NCI-H82 (cell line): ENCODE measurements at regions not wholly inside any gene's neighbourhood (a gene's known extent, or its start where the extent isn't known, plus 50 kb on each side); places are given as distances from the start of the nearest gene placed in this dataset.

Experiments used
- DNase-seq: peaks from one replicate; lab custom pipeline; 2025; lab: John Stamatoyannopoulos, UW

DNA sequence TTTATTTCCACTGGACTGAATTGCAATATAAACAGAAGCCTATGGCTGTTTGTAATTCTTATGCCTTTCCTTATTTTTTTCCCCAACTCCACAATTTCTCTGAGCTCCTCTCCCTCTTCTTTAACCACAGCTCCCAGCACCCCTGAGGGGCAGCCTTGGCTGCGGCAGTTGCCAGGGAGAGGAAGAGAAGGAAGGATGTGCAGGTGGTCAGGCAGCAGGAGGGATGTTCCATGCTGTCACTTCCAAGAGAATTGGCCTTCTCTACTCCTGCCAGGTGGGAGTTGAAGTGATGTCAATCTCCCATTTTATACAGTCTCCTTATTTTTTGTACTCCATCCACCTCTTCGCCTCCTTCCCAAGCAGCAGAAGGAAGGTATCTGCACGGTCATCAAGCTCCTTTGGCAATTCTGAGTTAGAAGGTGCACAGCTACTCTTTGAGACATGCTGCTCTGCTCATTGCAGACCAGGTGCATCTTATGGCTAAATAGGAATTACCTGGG lies 343.3 kb upstream of the RPS6KA3 start:
- no peak for DNase-seq

DNA sequence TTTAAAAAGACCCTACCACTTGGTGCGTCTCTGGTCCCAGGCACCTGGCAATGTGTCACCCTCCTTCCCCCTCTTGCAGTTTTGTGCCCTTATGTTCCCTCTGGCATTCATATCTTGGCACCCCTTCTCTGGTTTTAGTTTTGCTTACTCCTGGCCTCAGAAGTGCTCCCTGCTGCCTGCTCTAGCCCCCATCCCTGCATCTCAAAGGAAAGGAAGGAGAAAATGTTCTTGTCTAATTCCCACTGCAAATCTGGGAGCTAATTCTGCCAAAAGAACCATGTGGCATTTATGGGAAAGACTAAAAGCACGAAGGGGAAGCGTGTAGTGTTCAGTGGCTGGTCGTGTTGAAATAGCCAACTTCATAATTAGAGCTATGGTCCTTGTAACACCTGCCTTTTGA lies 340.1 kb upstream of the RPS6KA3 start:
- DNase-seq: no peak

DNA sequence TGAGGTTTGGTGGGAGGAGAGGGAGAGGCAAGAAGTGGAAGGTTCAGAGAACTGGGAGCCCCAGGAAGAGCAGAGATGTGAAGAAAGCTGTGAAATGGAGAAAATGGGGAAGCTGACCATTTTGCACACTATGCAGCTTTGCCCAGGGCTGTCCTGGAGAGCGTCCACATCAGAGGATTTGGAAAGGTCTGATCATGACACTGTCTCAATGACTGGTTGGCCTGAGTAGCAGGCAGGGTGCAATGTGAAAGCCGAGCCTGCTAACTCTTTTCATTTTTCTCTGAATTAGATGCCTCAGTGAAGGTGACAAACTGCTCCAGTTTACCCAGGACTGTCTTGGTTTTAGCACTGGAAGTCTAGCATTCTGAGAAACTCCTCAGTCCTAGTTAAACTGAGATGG lies 330.1 kb upstream of the RPS6KA3 start:
- no peak for DNase-seq

DNA sequence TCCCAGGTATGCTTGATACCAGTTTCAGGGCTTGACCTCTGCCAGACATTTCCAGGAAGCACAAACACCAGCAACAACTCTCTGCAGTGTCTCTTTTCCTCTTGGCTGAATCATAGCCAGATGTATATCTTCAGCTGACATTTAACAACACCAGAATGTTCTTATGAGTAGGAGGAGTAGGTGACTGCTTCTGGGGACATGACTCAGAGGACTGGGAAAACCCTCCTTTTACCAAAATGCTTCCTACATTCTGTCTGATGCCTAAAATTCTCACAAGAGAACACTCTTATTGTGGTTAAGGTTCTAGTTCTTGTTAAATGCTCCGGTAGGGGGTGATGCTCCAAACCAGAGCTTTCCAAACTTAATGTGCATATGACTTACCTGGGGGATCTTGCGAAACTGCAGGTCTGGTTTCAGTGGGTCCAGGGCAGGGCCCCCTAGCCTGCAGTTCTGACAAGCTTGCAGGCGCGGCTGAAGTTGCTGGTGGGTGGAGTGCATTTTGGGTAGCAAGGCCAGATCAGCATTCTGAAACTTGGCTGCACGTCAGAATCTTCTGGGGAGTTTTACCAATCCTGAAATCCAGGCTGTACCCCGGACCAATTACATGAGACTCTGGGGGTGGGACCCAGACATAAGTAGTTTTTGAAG lies 329.3 kb upstream of the RPS6KA3 start:
- no peak for DNase-seq

DNA sequence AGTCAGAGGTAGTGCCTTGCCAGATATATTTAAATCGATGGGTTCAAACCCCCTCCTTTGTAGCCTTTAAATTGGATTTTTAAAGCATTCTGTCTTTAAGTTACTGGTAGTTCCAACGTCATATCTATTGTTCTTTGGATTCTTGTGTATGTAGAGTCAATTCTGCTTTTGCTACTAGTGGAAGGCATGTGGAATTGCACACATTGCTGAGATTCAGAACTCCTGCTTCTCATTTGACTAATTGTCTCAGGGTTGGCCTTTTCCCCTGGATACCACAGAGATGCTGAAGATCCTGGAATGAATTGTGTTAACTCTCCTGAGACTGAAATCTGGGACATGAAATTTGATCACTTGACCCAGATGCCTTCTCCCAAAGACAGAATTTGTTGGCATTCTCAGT lies 328.3 kb upstream of the RPS6KA3 start:
- peak; percentile 22 for DNase-seq

DNA sequence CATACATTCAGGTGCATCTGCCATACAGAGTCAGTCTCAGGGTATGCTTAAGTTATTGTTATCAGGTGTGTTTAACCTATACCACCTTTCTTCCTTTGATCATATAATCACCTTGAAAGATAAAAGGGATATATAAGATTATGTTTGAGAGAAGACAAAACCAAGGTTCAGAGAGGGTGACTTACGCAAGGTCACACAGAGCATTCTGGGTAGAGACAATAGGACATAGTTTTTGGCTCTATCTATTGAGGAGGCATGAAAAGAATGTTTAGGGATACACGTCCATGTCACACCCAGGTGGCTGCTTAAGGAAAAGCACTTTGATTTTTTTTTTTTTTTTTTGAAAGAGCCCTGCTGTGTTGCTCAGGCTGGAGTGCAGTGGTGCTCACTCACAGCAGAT lies 327.1 kb upstream of the RPS6KA3 start:
- DNase-seq: no peak

DNA sequence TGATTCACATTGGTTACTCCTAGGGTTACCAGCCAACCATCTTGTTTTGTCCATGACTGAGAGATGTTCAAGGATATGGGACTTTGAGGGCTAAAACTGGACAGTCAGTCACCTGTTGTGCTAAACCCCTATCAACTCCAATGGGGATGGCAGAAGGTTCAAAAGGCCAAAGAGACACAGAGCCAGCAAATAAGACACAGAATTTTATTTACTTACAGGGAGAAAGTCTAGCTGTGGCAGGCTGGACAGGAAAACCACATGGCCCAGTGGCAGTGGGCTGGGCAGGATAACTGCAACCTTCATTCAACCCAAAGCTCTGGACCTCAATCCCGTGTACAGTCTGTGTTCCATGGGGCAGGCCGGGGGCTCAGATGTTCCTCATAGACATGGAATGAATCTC lies 326.7 kb upstream of the RPS6KA3 start:
- DNase-seq: no peak

DNA sequence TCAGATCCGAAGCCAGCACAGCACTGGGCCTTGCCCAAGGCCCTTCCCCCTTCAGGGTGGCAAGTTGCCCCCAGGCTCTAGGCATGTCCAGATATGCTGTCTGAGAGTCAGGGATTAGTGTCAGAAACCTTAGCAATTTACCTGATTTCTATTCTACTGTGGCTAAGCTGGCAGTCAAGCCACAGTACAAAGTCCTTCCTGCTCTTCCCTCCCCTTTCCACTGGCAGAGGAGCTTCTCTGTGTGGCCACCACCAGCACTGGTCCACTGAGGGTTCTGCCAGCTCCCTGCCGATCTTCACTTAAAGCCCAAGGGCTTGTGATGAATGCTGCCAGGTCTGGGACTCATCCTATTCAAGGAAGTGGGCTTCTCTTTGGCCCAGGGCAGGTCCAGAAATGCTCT lies 324.5 kb upstream of the RPS6KA3 start:
- DNase-seq: no peak

DNA sequence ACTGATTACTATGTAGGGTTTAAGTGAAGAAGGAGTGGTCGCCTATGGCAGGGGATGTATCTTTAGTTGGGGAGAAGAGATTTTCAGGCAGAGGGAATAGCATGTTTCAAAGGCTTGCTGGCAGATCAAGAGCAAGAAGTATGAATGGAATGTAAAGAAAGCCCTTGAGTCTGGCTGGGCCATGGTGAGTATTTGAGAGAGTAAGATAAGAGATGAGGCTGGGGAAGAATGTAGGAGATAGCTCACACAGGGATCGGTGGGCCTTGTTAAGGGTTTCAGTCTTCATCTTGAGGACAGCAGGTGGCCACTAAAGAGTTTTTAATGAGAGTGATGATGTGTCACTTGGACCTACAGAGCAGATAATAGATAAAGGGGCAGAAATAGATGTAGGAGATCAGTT lies 319.1 kb upstream of the RPS6KA3 start:
- no peak for DNase-seq

DNA sequence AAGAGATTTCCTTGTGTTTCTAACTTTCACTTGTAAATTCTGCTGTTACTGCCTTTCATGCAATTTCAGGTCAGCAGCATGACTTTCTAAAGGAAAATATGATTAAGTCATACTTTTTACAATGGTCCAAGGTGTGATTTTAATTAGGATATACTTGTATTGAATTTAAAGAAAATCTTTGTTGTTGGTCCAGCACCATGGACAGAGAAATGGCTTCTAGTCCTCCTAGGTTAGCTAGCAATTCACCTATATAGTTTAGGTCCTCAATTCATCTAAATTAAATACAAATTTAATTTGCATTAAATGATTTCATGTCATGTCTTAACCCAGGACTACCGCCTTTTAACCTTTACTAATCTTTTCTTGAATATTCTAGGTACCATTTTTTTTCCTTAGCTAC lies 304.9 kb upstream of the RPS6KA3 start:
- DNase-seq: no peak

DNA sequence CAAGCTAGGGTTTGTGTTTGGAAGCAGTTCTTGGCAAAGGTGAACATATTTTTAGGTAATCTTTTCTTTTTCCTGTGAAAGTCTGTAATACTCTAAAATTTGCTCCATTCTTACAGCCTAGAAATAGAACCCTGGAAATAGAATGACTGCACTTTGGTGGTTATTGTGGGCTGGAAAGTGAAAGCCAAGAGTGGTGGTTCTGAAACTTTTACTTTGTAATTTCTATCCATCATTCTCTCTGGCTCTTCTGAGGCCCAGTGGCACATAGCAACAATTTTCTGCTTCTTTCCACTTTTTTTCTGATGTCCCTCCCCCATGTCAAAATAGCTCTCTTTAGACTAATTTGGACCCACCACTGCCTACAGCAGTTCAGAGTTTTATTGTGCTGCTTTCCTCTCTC lies 300.4 kb upstream of the RPS6KA3 start:
- no peak for DNase-seq

DNA sequence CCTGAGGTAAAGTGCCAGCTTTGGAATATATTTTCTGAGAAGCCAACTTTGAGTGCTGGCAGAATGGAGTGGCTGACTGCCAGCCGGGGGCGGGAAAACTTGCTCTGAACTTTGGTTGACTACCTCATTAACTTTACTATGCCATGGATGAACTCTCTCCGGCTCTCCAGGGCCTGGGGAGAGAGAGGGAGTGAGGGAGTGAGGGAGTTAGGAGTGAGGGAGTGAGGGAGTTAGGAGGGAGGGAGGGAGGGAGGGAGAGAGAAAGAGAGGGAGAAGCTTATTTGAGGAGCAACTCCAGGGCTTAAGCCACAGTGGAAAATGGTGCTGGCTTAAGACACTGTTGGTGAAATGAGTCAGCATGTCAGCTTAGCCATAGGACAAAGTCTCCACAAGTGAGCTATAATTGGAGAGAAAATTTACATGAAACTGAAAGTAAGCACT lies 280.9 kb upstream of the RPS6KA3 start:
- DNase-seq: peak; percentile 5

DNA sequence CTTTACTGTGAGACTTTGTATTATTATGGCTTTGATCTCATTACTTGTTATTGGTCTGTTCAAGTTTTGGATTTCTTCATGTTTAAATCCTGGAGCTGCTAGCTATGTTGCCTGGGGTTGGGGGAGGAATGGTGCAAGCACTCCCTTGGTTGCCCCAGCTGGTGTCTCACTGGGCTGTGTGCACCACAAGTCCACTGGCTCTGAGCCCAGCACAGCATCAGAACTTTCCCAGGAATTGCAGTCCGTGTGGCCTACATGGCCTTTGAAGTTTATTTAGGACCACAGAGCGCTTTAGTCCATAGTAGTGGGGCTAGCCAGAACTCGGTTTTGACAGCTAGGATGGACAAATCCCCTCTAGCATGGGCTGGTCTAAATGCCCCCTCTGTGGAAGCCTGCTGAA lies 278.8 kb upstream of the RPS6KA3 start:
- no peak for DNase-seq

DNA sequence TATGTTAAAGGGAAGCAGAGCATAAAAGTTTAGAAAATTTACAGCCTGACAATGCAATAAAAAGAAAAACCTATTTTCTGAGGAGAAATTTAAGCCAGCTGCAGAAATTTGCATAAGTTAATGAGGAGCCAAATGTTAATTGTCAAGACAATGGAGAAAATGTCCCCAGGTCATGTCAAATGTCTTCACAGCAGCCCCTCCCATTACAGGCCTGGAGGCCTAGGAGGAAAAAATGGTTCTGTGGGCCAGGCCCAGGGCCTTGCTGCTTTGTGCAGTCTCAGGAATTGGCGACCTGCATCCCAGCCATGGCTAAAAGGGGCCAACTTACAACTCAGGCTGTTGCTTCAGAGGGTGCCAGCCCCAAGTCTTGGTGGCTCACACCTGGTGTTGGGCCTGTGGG lies 275.4 kb upstream of the RPS6KA3 start:
- DNase-seq: no peak

DNA sequence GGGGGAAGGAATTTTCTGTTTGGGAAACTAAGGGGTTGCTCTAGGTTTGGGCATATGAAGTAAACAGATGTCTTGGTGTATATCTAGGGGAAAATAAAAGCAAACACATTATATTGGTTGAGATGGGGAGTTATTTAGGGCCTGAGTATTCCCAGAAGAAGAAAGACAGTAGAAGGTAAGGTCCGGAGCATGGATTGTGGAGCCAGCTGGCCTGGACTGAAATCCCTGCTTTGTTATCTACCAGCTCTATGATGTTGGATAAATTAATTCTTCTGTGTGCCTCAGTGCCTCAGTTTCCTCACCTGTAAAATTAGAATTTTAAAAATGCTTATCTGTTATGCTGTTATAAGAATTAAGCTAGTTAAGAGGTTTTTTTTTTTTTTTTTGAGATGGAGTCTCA lies 272.3 kb upstream of the RPS6KA3 start:
- no peak for DNase-seq

DNA sequence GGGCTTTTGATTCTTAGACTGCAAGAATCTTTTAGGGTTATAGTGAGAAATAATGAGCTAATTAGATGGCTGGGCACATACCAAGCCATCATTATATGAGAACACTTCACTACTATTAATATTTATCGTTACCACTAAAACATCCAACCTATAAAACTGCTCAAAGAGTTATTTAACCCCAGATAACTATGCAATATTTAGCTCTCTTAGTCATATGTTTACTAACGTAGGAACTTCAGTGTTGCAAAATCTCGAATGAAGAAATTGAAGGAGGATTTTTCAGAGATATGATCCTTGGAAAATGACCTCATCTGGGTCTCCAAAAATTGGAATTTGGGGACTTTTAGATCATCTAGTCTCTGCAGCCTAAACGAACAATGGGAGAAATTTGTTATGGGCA lies 265.0 kb upstream of the RPS6KA3 start:
- DNase-seq: no peak

DNA sequence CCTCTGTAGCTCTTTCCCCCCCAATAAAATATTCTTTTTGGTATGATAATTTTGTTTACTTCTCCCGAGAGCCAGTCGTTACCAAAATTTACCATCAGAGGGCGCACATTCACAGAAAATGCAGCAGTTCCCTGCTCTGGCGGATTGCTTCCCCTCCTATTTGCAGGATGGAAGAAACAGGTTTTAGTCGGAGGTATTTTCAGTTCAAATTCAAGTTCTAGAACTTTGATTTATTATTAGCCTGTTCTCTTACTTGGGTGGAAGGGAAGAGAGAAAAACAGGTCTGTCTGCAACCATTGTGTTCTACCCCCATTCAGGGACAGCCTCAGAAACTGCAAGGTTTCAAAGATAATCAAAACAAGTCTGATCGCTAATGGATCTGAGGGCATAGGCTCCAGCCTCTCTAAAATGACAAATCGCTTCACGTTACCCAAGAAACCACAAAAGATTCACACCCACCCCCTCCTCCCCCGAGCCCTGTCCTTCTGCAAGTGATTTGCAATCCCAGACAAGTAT lies 263.8 kb upstream of the RPS6KA3 start:
- peak; percentile 70 for DNase-seq

DNA sequence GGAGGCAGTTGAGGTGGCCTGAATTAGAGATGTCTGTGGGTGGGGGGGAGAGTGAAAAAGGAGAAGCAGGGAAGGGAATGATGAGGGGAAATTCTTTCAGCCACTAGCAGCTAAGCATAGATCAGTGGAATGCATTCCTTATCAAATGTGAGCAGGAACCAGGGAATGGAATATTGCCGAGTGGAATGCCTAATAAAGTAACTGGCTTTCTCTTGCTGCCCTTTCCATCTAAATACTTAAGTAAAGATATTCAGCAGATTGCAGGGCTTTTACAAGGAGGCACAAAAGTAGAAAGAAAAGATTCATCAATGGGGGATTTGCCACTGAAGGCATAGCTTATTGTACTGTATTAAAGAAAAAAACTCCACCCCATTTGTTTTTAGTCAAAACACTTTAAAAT lies 263.0 kb upstream of the RPS6KA3 start:
- DNase-seq: no peak

DNA sequence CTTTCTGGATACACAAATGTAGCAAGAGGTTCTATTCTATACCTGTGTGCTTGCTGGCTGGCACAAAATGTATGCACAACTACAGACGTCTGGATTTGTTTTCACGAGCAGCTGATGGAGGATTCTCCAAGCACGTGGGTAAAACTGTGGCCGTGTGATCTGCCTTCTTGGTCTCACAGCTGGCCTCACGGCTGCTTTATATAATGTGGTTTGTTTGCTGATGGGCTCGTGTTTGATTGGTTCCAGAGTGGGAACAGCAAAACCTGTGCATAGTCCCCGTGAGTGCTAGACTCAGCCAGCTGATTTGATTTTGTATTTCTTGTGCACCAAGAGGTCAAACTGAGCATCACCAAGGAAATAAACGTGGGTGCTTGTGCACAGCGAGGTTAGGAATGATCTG lies 262.6 kb upstream of the RPS6KA3 start:
- peak; percentile 23 for DNase-seq

DNA sequence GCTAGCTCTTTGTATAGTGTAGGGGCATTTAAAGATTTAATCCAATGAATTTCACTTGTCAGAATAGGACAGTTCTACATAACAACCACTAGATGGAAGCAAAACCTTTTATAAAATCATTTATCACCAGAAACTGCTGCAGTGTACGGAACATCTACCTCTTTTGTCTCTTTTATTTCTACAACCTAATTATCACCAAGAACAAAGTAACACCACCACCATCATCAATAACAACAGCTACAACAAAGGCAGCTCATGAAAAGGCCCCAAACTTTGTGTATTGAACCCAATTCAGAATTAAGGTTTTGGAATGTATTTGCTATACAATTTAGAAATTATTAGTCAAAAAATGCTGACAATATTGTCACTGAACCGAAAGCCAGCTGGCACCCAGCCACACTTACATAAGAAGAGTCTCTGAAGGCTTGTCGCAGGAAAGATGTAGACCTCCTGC lies 260.9 kb upstream of the RPS6KA3 start:
- peak; percentile 56 for DNase-seq

DNA sequence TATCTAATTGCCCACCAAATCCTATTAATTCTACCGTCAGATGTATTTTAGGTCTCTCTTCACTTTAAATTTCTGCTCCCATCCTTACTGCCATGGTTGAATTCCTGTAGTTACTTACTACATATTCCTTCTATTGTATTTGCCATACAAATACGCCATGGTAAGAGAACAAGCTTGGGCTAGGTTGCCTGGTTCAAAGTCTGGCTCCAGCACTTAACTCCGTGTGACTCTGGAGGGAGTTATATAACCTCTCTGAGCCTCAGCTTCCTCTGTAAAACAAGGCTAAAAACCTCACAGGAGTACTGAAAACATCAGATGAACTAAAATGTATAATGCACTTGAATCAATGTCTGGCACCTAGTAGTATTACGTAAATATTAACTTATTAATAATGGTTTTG lies 260.3 kb upstream of the RPS6KA3 start:
- DNase-seq: no peak

DNA sequence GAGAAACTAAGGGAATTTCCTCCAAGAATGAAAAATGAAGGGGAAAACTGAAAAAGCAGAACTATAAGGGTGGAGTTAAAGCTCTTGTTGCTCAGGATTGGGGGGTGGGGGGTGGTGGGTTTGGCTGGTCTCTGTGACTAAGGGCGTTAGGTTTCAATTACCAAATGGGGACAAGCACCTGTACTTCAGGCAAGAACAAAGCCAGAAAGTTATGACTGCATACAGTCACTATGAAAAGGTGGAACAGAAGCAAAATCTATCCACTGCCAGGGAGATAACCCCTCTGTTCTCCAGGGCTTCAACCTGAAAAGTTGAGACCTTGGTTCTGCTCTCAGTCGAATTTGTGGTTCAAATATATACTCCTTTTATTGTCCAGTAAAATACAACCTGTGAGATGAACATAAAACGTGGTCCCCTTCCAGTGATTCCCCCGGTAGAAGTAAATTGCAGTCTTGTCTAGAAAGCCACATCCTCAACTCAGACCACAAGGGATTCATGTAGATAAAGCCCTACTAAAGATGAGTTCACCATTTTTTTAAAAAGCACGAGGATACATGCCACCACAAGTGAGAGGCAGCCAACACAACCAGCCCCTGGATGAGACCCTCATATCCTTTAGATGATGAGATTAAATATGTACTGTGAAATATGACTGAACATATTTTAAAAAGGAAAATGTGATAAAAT lies 257.1 kb upstream of the RPS6KA3 start:
- DNase-seq: no peak

DNA sequence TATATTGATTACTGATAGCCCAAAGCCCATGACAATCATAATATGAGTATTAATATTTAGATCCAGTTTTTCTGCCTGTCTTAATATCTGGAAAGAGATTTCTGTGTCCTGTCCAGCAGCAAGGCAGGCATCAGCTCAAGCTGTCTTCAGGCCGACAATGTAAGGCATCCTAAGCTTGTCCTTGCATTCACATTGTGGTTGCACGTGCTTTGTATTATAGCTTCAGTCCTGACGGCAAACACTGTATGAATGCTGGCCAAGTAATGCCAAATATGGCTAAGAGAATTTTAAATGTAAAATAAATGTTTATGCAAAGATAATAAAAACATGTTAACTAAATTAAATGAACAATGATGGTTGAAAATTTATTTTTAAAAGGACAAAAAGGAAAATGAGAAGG lies 255.7 kb upstream of the RPS6KA3 start:
- no peak for DNase-seq

DNA sequence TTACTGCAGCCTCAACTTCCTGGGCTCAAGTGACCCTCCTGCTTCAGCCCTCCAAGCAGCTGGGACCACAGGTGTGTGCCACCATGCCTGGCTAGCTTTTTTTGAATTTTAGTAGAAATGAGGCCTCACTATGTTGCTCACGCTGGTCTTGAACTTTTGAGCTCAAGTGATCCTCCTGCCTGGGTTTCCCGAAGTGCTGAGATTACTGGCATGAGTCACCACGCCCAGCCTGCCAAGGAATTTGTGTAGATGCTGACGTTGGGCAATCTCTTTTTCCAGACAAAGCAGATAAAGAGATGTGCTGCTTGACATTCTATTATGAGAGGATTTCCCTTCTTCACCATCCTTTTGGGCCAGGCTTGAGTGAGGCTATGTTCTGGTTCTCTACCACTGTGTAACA lies 254.5 kb upstream of the RPS6KA3 start:
- no peak for DNase-seq
